Body of pancreas (tissue), 4 donors: ENCODE measurements at regions not wholly inside any gene's neighbourhood (a gene's known extent, or its start where the extent isn't known, plus 50 kb on each side); places are given as distances from the start of the nearest gene placed in this dataset.

Experiments
- CTCF ChIP-seq, 7 experiments: fragments of 450-650 bp in 4 of 7; fragments of 200-600 bp in 3 of 7; sonication (generic) in 3 of 7; IDR thresholded peaks; one replicate each; pipeline ENCODE4 v1.5.1; 2016 to 2019; ENCODE audit warnings: antibody characterized with exemption in 7 of 7
- POLR2A ChIP-seq, 3 donors: fragments of 450-650 bp; IDR thresholded peaks; one replicate each; pipeline ENCODE4 v1.6.1; 2016; ENCODE audit warnings: antibody characterized with exemption in 3 of 3, mild to moderate bottlenecking in 2 of 3

GRCh38 chr5:125576822-125577221 is 830.4 kb upstream of the ZNF608 start:
- TF ChIP-seq CTCF (IDR thresholded peaks at IDR 0.05) (no peak), POLR2A (IDR thresholded peaks at IDR 0.05) (no peak)
